ENCODE measurements at regions not wholly inside any gene's neighbourhood (a gene's known extent, or its start where the extent isn't known, plus 50 kb on each side); places are given as distances from the start of the nearest gene placed in this dataset.
"Not testable (repeated sequence)": the region's sequence is repeated elsewhere in the genome, so short reads cannot be mapped to it uniquely, and the experiment has no call there.

GRCh38 chr9:29336281-29336680 is 1763.0 kb upstream of the C9orf72 start:
- intact Hi-C loops (cut with DNase I): no loop called here
- DNase-seq: no peak

GRCh38 chr9:29339387-29339786 is 1766.1 kb upstream of the C9orf72 start:
- no peak for DNase-seq
- intact Hi-C loops (cut with DNase I): no loop called here

GRCh38 chr9:29348999-29349398 is 1775.7 kb upstream of the C9orf72 start:
- intact Hi-C loops (cut with DNase I): no loop called here
- DNase-seq: no peak

- intact Hi-C loops (cut with DNase I): no loop called here
- no peak for DNase-seq
These were observed 1816.1 kb upstream of the C9orf72 start for GRCh38 chr9:29389421-29389820.

GRCh38 chr9:29390859-29391258 is 1817.6 kb upstream of the C9orf72 start:
- no peak for DNase-seq
- intact Hi-C loops (cut with DNase I): no loop called here

- intact Hi-C loops (cut with DNase I): no loop called here
- DNase-seq: no peak
These were observed 1819.8 kb upstream of the C9orf72 start for GRCh38 chr9:29393064-29393463.

GRCh38 chr9:29394855-29395254 is 1821.6 kb upstream of the C9orf72 start:
- no peak for DNase-seq
- intact Hi-C loops (cut with DNase I): no loop called here

GRCh38 chr9:29397148-29397547 is 1823.9 kb upstream of the C9orf72 start:
- no peak for DNase-seq
- intact Hi-C loops (cut with DNase I): no loop called here

GRCh38 chr9:29416204-29416603 is 1842.9 kb upstream of the C9orf72 start:
- intact Hi-C loops (cut with DNase I): no loop called here

GRCh38 chr9:29422438-29422837 is 1849.2 kb upstream of the C9orf72 start:
- no peak for DNase-seq
- intact Hi-C loops (cut with DNase I): no loop called here

More at GRCh38 chr9:29416204-29416603, 1842.9 kb upstream of the C9orf72 start:
- no peak for DNase-seq

GRCh38 chr9:29432191-29432590 is 1858.9 kb upstream of the C9orf72 start:
- intact Hi-C loops (cut with DNase I): no loop called here

GRCh38 chr9:29432656-29433055 is 1859.4 kb upstream of the C9orf72 start:
- intact Hi-C loops (cut with DNase I); DNase-seq: not testable (repeated sequence)

More at GRCh38 chr9:29432191-29432590, 1858.9 kb upstream of the C9orf72 start:
- DNase-seq: no peak

GRCh38 chr9:29435368-29435767 is 1862.1 kb upstream of the C9orf72 start:
- no peak for DNase-seq
- intact Hi-C loops (cut with DNase I): no loop called here

- no peak for DNase-seq
- intact Hi-C loops (cut with DNase I): no loop called here
These were observed 1864.2 kb upstream of the C9orf72 start for GRCh38 chr9:29437526-29437925.

GRCh38 chr9:29439961-29440360 is 1866.7 kb upstream of the C9orf72 start:
- DNase-seq: no peak
- intact Hi-C loops (cut with DNase I): no loop called here

GRCh38 chr9:29440449-29440848 is 1867.2 kb upstream of the C9orf72 start:
- intact Hi-C loops (cut with DNase I): no loop called here
- no peak for DNase-seq

- no peak for DNase-seq
- intact Hi-C loops (cut with DNase I): no loop called here
These were observed 1872.5 kb upstream of the C9orf72 start for GRCh38 chr9:29445751-29446150.

- intact Hi-C loops (cut with DNase I): no loop called here
These were observed 1876.0 kb upstream of the C9orf72 start for GRCh38 chr9:29449306-29449705.

GRCh38 chr9:29450343-29450875 is 1877.1 kb upstream of the C9orf72 start:
- DNase-seq; intact Hi-C loops (cut with DNase I): not testable (repeated sequence)

More at GRCh38 chr9:29449306-29449705, 1876.0 kb upstream of the C9orf72 start:
- no peak for DNase-seq

GRCh38 chr9:29456940-29457339 is 1883.7 kb upstream of the C9orf72 start:
- intact Hi-C loops (cut with DNase I): no loop called here
- no peak for DNase-seq

- intact Hi-C loops (cut with DNase I): no loop called here
- DNase-seq: no peak
These were observed 1902.2 kb upstream of the C9orf72 start for GRCh38 chr9:29475471-29475870.

- DNase-seq: peak in 5 of 42 donors; percentile 4 to 33 (median 6)
- intact Hi-C loops (cut with DNase I): no loop called here
These were observed 1938.4 kb upstream of the C9orf72 start for GRCh38 chr9:29511680-29512079.
